Mucosa of descending colon (tissue), 3 donors: ENCODE measurements at regions not wholly inside any gene's neighbourhood (a gene's known extent, or its start where the extent isn't known, plus 50 kb on each side); places are given as distances from the start of the nearest gene placed in this dataset.
"Not testable (repeated sequence)": the region's sequence is repeated elsewhere in the genome, so short reads cannot be mapped to it uniquely, and the experiment has no call there.

ENCODE experiments used
- ATAC-seq: fragments of 200-7000 bp; cut with Tn5 transposase; one replicate; pipeline ENCODE4 v1.9.1; 2020; ENCODE audit warnings: mild to moderate bottlenecking, moderate library complexity
- DNase-seq, 3 donors: peaks; one replicate each; pipeline ENCODE4 v3.0.0-alpha.2; 2020
- H3K36me3 ChIP-seq: fragments of 200-600 bp; one replicate; pipeline ENCODE4 v1.8.0; 2021; ENCODE audit warnings: low read depth, mild to moderate bottlenecking
- H3K4me1 ChIP-seq: fragments of 200-600 bp; one replicate; pipeline ENCODE4 v1.8.0; 2021; ENCODE audit warnings: low read depth, mild to moderate bottlenecking
- H3K4me3 ChIP-seq: fragments of 200-600 bp; one replicate; pipeline ENCODE4 v1.8.0; 2021; ENCODE audit warnings: mild to moderate bottlenecking
- H3K9me3 ChIP-seq: fragments of 200-600 bp; one replicate; pipeline ENCODE4 v1.8.0; 2021; ENCODE audit warnings: mild to moderate bottlenecking
- CTCF ChIP-seq: fragments of 200-600 bp; IDR thresholded peaks from one replicate; pipeline ENCODE4 v1.8.0; 2022; ENCODE audit warnings: antibody characterized with exemption, mild to moderate bottlenecking
- intact Hi-C, 2 donors: fragments of 100-400 bp; cut with DNase I in 1 of 2; cut with micrococcal nuclease in 1 of 2; formaldehyde crosslinking; loops; one replicate each; pipeline versions ENCODE4 v1.11.0 to v1.11.1; 2022; cut with DNase I, micrococcal nuclease
- donor health status: DM: no; HTN: no; CAD: no; lungs with moderate emphysema.
- donor health status: DM: no; HTN: no; CAD: no.
- donor health status: DM: no; HTN: yes; CAD: no.

- ATAC-seq (no peak), DNase-seq (no peak)
- intact Hi-C loops = no loop called here
- H3K4me3 ChIP-seq = no peak overlapping the region
- no peaks in the 10 kb centered on the region for H3K4me1 ChIP-seq
- H3K9me3 ChIP-seq = no peaks in the 10 kb centered on the region
- H3K36me3 ChIP-seq = no peaks in the 10 kb centered on the region
- TF ChIP-seq CTCF = no peak
Observed at GRCh38 chr7:83276250-83276649, 113.6 kb upstream of the PCLO start.

- ATAC-seq (no peak), DNase-seq (no peak)
- intact Hi-C loops = no loop called here
- TF ChIP-seq CTCF = no peak
- Histone ChIP-seq H3K4me1 (no peaks in the 10 kb centered on the region), H3K9me3 (no peaks in the 10 kb centered on the region), H3K4me3 (no peak overlapping the region), H3K36me3 (no peaks in the 10 kb centered on the region)
Observed at GRCh38 chr7:83273699-83274098, 111.0 kb upstream of the PCLO start.

DNA sequence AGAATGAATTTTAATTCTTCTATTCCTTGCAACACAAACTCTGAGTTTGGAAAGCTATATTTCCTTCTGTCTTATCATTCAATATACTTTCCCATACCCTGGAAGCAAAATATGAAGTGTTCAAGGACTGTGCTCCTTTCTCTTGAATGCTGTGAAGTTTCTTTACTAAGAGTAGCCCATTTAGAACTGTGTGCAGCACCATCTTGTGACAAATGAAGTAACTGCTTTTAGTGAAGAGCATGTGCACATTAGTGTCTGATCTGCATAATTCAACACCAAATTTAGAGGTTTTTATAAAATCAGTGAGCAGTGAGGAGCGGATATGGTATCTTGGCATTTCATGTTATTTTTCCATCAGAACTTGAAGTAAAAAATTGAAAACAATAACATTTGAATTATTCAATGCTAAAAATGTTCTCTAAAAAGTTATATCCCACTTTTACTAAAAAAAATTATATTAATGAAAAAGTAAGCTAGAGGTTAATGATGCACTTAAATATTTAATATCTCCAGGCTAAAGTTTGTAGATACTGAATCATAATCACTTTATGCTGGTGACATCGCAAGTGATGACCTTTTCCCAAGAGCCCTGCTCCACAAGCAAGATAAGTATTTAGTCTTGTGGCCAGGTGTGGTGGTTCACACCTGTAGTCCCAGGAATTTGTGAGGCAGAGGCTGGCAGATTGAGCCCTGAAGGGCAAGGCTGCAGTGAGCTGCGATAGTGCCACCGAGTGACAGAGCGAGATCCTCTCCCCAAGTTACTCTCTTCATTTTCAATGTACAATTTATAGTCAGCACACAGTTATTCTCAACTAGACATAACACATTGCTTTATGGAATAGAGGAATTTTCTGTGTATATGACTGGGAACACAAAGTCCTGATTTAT is 108.8 kb upstream of the PCLO start:
- peak; percentile 57 for ATAC-seq
- no peak for TF ChIP-seq CTCF
- Histone ChIP-seq H3K4me3 (no peak overlapping the region), H3K4me1 (peaks cover 5% of the 10 kb centered on the region), H3K9me3 (no peaks in the 10 kb centered on the region), H3K36me3 (no peaks in the 10 kb centered on the region)
- intact Hi-C loops = no loop called here
- DNase-seq = peak in 1 of 3 donors; percentile 25

DNA sequence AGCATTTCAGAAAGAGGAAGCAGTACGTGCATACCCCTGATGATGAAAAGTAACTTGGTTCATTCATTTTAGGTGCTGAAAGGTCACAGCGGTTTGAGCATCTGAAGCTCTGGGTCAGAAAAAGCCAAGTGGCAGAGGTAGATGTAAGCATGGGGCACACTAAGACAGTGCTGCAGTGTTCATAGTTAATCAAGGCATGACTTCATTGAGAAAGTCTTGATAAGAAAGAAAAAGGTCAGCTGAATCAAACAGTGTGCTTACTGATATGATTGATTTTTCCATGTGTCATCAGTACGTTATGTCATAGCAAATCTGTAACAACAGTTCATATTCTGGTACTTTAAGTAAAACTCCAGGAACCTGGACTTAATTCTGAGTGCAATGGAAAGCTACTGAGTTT is 107.7 kb upstream of the PCLO start:
- Histone ChIP-seq H3K4me3 (no peak overlapping the region), H3K9me3 (no peaks in the 10 kb centered on the region), H3K36me3 (no peaks in the 10 kb centered on the region), H3K4me1 (peaks cover 5% of the 10 kb centered on the region)
- DNase-seq = no peak
- TF ChIP-seq CTCF = no peak
- intact Hi-C loops = no loop called here
- no peak for ATAC-seq

DNA sequence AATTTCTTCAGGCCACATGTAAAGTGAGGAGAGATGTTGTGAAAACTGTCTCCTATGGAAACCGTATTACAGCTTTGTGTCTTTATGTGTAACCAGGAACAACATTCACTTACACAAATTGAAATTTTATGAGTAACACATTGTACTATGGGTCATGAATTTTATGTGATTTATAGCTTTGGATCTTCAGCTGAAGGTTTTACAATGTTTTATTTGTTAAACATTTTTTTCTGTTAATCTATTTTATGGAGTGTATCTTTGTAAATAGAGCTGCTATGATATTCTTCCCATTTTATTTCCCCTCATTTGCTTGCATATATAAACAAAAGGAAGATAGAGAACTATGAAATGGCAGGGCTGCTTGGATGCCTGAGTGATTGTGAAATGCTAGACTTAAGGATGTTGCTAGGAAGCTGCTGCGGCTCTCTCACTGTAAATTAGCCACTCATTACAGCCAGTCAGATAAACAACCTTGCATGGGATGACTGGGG is 104.5 kb upstream of the PCLO start:
- no peaks in the 10 kb centered on the region for H3K36me3 ChIP-seq
- H3K9me3 ChIP-seq = no peaks in the 10 kb centered on the region
- no peak for TF ChIP-seq CTCF
- intact Hi-C loops = no loop called here
- H3K4me3 ChIP-seq = no peak overlapping the region
- ATAC-seq (peak; percentile 89), DNase-seq (peak in 1 of 3 donors; percentile 3)
- peaks cover 5% of the 10 kb centered on the region for H3K4me1 ChIP-seq

GRCh38 chr7:83263442-83264034 is 100.9 kb upstream of the PCLO start:
- H3K9me3 ChIP-seq, intact Hi-C loops, H3K36me3 ChIP-seq, ATAC-seq, H3K4me3 ChIP-seq, DNase-seq, H3K4me1 ChIP-seq: not testable (repeated sequence)
